ENCODE measurements at regions not wholly inside any gene's neighbourhood (a gene's known extent, or its start where the extent isn't known, plus 50 kb on each side); places are given as distances from the start of the nearest gene placed in this dataset.

- Histone ChIP-seq H3K27ac (ENCODE audit: low read depth in 1 of 2, low read length in 2 of 2) (no peak overlapping the region), H3K9me3 (replicated peaks in 1 of 2; ENCODE audit: control insufficient read depth in 1 of 2, insufficient read depth in 1 of 2, low read length in 2 of 2) (peaks cover 0 to 8% of the 10 kb centered on the region in 2 donors), H3K9ac (ENCODE audit: insufficient read depth, low read length, poor library complexity, severe bottlenecking) (no peak overlapping the region), H3K4me2 (replicated peaks; ENCODE audit: extremely low read depth, low read length, poor library complexity, severe bottlenecking) (no peak overlapping the region), H3K27me3 (ENCODE audit: control insufficient read depth in 2 of 2, insufficient read depth in 2 of 2, low read length in 2 of 2) (no peaks in the 10 kb centered on the region), H3K36me3 (replicated peaks in 1 of 2; ENCODE audit: control insufficient read depth in 1 of 2, insufficient read depth in 2 of 2, low read length in 2 of 2) (no peaks in the 10 kb centered on the region), H2AFZ (ENCODE audit: insufficient read depth, low read depth, low read length, poor library complexity, severe bottlenecking) (no peak overlapping the region), H3K4me1 (ENCODE audit: control insufficient read depth in 1 of 2, insufficient read depth in 2 of 2, low read length in 2 of 2) (no peaks in the 10 kb centered on the region), H3K79me2 (ENCODE audit: insufficient read depth, low read length) (no peaks in the 10 kb centered on the region), H3K4me3 (replicated peaks in 1 of 3; ENCODE audit: low read depth in 2 of 3, low read length in 3 of 3) (no peak overlapping the region), H4K20me1 (ENCODE audit: insufficient read depth, low read length) (no peaks in the 10 kb centered on the region)
- no peak overlapping the region for H3K27ac Mint-ChIP-seq
- no peaks in the 10 kb centered on the region for H3K4me1 Mint-ChIP-seq
- no peaks in the 10 kb centered on the region for H3K27me3 Mint-ChIP-seq (ENCODE audit: low read depth in 3 of 3)
- no CpG with 5 or more reads among the region's 2 CpGs for WGBS (ENCODE audit: insufficient coverage)
- no peak for TF ChIP-seq CTCF (IDR thresholded peaks at IDR 0.05)
- peaks cover 0 to 5% (median 2%) of the 10 kb centered on the region in 7 donors for H3K9me3 Mint-ChIP-seq
- intact Hi-C loops (cut with micrococcal nuclease) = no loop called here
- DNase-seq = no peak
- H3K4me3 Mint-ChIP-seq = no peak overlapping the region
- H3K36me3 Mint-ChIP-seq = no peaks in the 10 kb centered on the region
Measured at GRCh38 chr1:104574620-104575019, 824.9 kb downstream of the AMY1C start.

GRCh38 chr1:104592926-104593325 lies 843.2 kb downstream of the AMY1C start:
- Mint-ChIP-seq H3K27me3 (ENCODE audit: low read depth in 3 of 3) (no peaks in the 10 kb centered on the region), H3K36me3 (no peaks in the 10 kb centered on the region), H3K4me1 (no peaks in the 10 kb centered on the region), H3K4me3 (no peak overlapping the region), H3K27ac (no peak overlapping the region), H3K9me3 (peaks cover 0 to 10% (median 3%) of the 10 kb centered on the region in 7 donors)
- intact Hi-C loops (cut with micrococcal nuclease) = no loop called here
- Histone ChIP-seq H3K4me1 (ENCODE audit: control insufficient read depth in 1 of 2, insufficient read depth in 2 of 2, low read length in 2 of 2) (no peaks in the 10 kb centered on the region), H3K27ac (ENCODE audit: low read depth in 1 of 2, low read length in 2 of 2) (no peak overlapping the region), H2AFZ (ENCODE audit: insufficient read depth, low read depth, low read length, poor library complexity, severe bottlenecking) (no peak overlapping the region), H4K20me1 (ENCODE audit: insufficient read depth, low read length) (no peaks in the 10 kb centered on the region), H3K9ac (ENCODE audit: insufficient read depth, low read length, poor library complexity, severe bottlenecking) (no peak overlapping the region), H3K36me3 (replicated peaks in 1 of 2; ENCODE audit: control insufficient read depth in 1 of 2, insufficient read depth in 2 of 2, low read length in 2 of 2) (no peaks in the 10 kb centered on the region), H3K9me3 (replicated peaks in 1 of 2; ENCODE audit: control insufficient read depth in 1 of 2, insufficient read depth in 1 of 2, low read length in 2 of 2) (peaks cover 4 to 14% of the 10 kb centered on the region in 2 donors), H3K79me2 (ENCODE audit: insufficient read depth, low read length) (no peaks in the 10 kb centered on the region), H3K4me2 (replicated peaks; ENCODE audit: extremely low read depth, low read length, poor library complexity, severe bottlenecking) (no peak overlapping the region), H3K4me3 (replicated peaks in 1 of 3; ENCODE audit: low read depth in 2 of 3, low read length in 3 of 3) (no peak overlapping the region), H3K27me3 (ENCODE audit: control insufficient read depth in 2 of 2, insufficient read depth in 2 of 2, low read length in 2 of 2) (no peaks in the 10 kb centered on the region)
- no CpG with 5 or more reads among the region's 3 CpGs for WGBS (ENCODE audit: insufficient coverage)
- DNase-seq = no peak
- no peak for TF ChIP-seq CTCF (IDR thresholded peaks at IDR 0.05)
